ENCODE measurements at regions not wholly inside any gene's neighbourhood (a gene's known extent, or its start where the extent isn't known, plus 50 kb on each side); places are given as distances from the start of the nearest gene placed in this dataset.

- no peaks in the 10 kb centered on the region for H3K9me3 Mint-ChIP-seq (ENCODE audit: unreplicated experiment)
- TF ChIP-seq, protein P1, sequence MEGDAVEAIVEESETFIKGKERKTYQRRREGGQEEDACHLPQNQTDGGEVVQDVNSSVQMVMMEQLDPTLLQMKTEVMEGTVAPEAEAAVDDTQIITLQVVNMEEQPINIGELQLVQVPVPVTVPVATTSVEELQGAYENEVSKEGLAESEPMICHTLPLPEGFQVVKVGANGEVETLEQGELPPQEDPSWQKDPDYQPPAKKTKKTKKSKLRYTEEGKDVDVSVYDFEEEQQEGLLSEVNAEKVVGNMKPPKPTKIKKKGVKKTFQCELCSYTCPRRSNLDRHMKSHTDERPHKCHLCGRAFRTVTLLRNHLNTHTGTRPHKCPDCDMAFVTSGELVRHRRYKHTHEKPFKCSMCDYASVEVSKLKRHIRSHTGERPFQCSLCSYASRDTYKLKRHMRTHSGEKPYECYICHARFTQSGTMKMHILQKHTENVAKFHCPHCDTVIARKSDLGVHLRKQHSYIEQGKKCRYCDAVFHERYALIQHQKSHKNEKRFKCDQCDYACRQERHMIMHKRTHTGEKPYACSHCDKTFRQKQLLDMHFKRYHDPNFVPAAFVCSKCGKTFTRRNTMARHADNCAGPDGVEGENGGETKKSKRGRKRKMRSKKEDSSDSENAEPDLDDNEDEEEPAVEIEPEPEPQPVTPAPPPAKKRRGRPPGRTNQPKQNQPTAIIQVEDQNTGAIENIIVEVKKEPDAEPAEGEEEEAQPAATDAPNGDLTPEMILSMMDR (IDR thresholded peaks at IDR 0.05; ENCODE audit: insufficient read depth in 1 of 2, low read depth in 1 of 2, low read length in 1 of 2, severe bottlenecking in 1 of 2, unreplicated experiment in 1 of 2): no peak
- intact Hi-C loops (cut with micrococcal nuclease; ENCODE audit: unreplicated experiment): no loop called here
- no peak for DNase-seq
- no peaks in the 10 kb centered on the region for H3K4me1 ChIP-seq
- no peaks in the 10 kb centered on the region for H3K36me3 ChIP-seq (ENCODE audit: control insufficient read depth, insufficient read depth, low read length)
- H3K4me3 Mint-ChIP-seq (ENCODE audit: unreplicated experiment): no peak overlapping the region
- H3K9me3 ChIP-seq: no peaks in the 10 kb centered on the region
- ChIA-PET CTCF (no interaction called here), POLR2A (no interaction called here)
- peaks cover 18% of the 10 kb centered on the region for H3K27me3 Mint-ChIP-seq (ENCODE audit: insufficient read depth, unreplicated experiment)
- peaks cover 5% of the 10 kb centered on the region for H3K4me1 Mint-ChIP-seq (ENCODE audit: low read depth, unreplicated experiment)
- H3K4me3 ChIP-seq (ENCODE audit: low read depth, low read length): no peak overlapping the region
- H3K27me3 ChIP-seq (replicated peaks; ENCODE audit: control insufficient read depth, insufficient read depth, low read length): no peaks in the 10 kb centered on the region
- H3K27ac Mint-ChIP-seq (ENCODE audit: unreplicated experiment): no peak overlapping the region
- no peaks in the 10 kb centered on the region for H3K36me3 Mint-ChIP-seq (ENCODE audit: insufficient read depth, unreplicated experiment)
- no TSS peak for BruUV-seq (replicated peaks)
Measured at GRCh38 chr11:45348729-45349128, 62.6 kb upstream of the SYT13 start.

GRCh38 chr11:45347348-45348082 is 61.4 kb upstream of the SYT13 start:
- no peak overlapping the region for H3K27ac Mint-ChIP-seq (ENCODE audit: unreplicated experiment)
- no peak for DNase-seq
- H3K9me3 Mint-ChIP-seq (ENCODE audit: unreplicated experiment): no peaks in the 10 kb centered on the region
- no peaks in the 10 kb centered on the region for H3K36me3 ChIP-seq (ENCODE audit: control insufficient read depth, insufficient read depth, low read length)
- BruUV-seq (replicated peaks): no TSS peak
- no peaks in the 10 kb centered on the region for H3K4me1 ChIP-seq
- intact Hi-C loops (cut with micrococcal nuclease; ENCODE audit: unreplicated experiment): no loop called here
- H3K9me3 ChIP-seq: no peaks in the 10 kb centered on the region
- TF ChIP-seq, protein P1 (IDR thresholded peaks at IDR 0.05; ENCODE audit: insufficient read depth in 1 of 2, low read depth in 1 of 2, low read length in 1 of 2, severe bottlenecking in 1 of 2, unreplicated experiment in 1 of 2): no peak
- H3K4me1 Mint-ChIP-seq (ENCODE audit: low read depth, unreplicated experiment): peaks cover 5% of the 10 kb centered on the region
- no peaks in the 10 kb centered on the region for H3K36me3 Mint-ChIP-seq (ENCODE audit: insufficient read depth, unreplicated experiment)
- H3K4me3 ChIP-seq (ENCODE audit: low read depth, low read length): no peak overlapping the region
- no peak overlapping the region for H3K4me3 Mint-ChIP-seq (ENCODE audit: unreplicated experiment)
- ChIA-PET CTCF (no interaction called here), POLR2A (no interaction called here)
- no peaks in the 10 kb centered on the region for H3K27me3 ChIP-seq (replicated peaks; ENCODE audit: control insufficient read depth, insufficient read depth, low read length)
- peaks cover 13% of the 10 kb centered on the region for H3K27me3 Mint-ChIP-seq (ENCODE audit: insufficient read depth, unreplicated experiment)

DNA sequence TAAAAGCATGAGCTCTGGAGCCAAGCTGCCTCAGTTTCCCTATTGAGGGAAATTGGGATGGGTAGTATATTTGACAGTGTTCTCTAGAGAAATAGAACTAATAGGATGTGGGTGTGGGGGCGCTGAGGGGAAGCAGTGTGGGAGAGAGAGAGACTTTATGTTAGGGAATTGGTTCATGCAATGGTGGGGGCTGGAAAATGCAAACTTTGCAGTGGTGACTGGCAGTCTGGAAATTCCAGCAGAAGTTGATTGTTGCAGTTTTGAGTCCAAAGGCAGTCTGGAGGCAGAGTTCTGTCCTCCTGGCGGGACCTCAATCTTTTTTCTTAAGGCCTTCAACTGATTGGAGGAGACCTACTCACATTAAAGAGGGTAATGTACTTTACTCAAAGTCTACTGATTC is 59.4 kb upstream of the SYT13 start:
- Mint-ChIP-seq H3K27ac (ENCODE audit: unreplicated experiment) (no peak overlapping the region), H3K4me3 (ENCODE audit: unreplicated experiment) (no peak overlapping the region), H3K36me3 (ENCODE audit: insufficient read depth, unreplicated experiment) (no peaks in the 10 kb centered on the region), H3K9me3 (ENCODE audit: unreplicated experiment) (no peaks in the 10 kb centered on the region), H3K4me1 (ENCODE audit: low read depth, unreplicated experiment) (peaks cover 5% of the 10 kb centered on the region), H3K27me3 (ENCODE audit: insufficient read depth, unreplicated experiment) (peaks cover 12% of the 10 kb centered on the region)
- H3K4me3 ChIP-seq (ENCODE audit: low read depth, low read length): no peak overlapping the region
- intact Hi-C loops (cut with micrococcal nuclease; ENCODE audit: unreplicated experiment): no loop called here
- no peaks in the 10 kb centered on the region for H3K9me3 ChIP-seq
- TF ChIP-seq, protein P1 (IDR thresholded peaks at IDR 0.05; ENCODE audit: insufficient read depth in 1 of 2, low read depth in 1 of 2, low read length in 1 of 2, severe bottlenecking in 1 of 2, unreplicated experiment in 1 of 2): no peak
- POLR2A ChIA-PET: no interaction called here
- H3K27me3 ChIP-seq (replicated peaks; ENCODE audit: control insufficient read depth, insufficient read depth, low read length): no peaks in the 10 kb centered on the region; the same call in 1 of the 2 replicates
- H3K4me1 ChIP-seq: no peaks in the 10 kb centered on the region
- DNase-seq: no peak
- CTCF ChIA-PET: interaction anchor here (1.0 kb wide), 1 partner anchor 108 kb away, joined by 3 read pairs; no protein-coding TSS in a partner anchor
- BruUV-seq (replicated peaks): no TSS peak
- H3K36me3 ChIP-seq (ENCODE audit: control insufficient read depth, insufficient read depth, low read length): no peaks in the 10 kb centered on the region

Data from Caco-2 (cell line).